SK-N-SH (cell line): ENCODE measurements at regions not wholly inside any gene's neighbourhood (a gene's known extent, or its start where the extent isn't known, plus 50 kb on each side); places are given as distances from the start of the nearest gene placed in this dataset.

Experiments used
- FOXJ3 ChIP-seq: sonication (generic); formaldehyde crosslinking; IDR thresholded peaks from 2 replicates; pipeline ENCODE4 v1.5.1; 2020; ENCODE audit warnings: mild to moderate bottlenecking, missing genetic modification reagents
- SMC3 ChIP-seq: IDR thresholded peaks from 2 replicates; pipeline ENCODE4 v1.6.1; 2012; ENCODE audit warnings: low read depth, low read length, improper control_type of control experiment
- TCF12 ChIP-seq: IDR thresholded peaks from 2 replicates; pipeline ENCODE4 v1.4.0; 2012
- YY1 ChIP-seq: IDR thresholded peaks from 2 replicates; pipeline ENCODE4 v1.4.0; 2012; ENCODE audit warnings: low read depth, mild to moderate bottlenecking
- TF ChIP-seq, protein P1 (sequence below): IDR thresholded peaks from 2 replicates; pipeline ENCODE4 v1.4.0; 2012; ENCODE audit warnings: low read depth, borderline replicate concordance

DNA sequence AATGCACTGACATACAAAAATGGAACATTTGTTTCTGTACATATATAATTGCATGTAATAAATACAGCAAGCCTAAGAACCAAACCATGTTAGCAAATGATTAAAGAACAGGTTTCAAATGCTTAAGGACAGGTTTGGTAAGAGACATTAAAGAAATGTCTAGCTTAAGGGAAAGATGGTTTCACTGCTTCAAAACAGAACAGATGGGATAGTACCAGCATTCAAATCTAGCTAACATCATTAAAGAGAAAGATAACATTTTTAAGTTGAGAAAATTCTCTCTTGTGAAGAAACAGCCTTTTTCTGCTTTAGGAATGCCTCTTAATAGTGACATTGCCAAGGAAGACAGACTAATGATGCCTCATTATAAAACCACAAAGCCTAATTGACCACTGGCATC lies 52.5 kb upstream of the DOCK9 start:
- TF ChIP-seq YY1 (no peak), SMC3 (no peak), TCF12 (no peak), FOXJ3 (CRISPR knock-in tag) (no peak)
- TF ChIP-seq, protein P1, sequence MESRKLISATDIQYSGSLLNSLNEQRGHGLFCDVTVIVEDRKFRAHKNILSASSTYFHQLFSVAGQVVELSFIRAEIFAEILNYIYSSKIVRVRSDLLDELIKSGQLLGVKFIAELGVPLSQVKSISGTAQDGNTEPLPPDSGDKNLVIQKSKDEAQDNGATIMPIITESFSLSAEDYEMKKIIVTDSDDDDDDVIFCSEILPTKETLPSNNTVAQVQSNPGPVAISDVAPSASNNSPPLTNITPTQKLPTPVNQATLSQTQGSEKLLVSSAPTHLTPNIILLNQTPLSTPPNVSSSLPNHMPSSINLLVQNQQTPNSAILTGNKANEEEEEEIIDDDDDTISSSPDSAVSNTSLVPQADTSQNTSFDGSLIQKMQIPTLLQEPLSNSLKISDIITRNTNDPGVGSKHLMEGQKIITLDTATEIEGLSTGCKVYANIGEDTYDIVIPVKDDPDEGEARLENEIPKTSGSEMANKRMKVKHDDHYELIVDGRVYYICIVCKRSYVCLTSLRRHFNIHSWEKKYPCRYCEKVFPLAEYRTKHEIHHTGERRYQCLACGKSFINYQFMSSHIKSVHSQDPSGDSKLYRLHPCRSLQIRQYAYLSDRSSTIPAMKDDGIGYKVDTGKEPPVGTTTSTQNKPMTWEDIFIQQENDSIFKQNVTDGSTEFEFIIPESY, result no peak
